ENCODE measurements at regions not wholly inside any gene's neighbourhood (a gene's known extent, or its start where the extent isn't known, plus 50 kb on each side); places are given as distances from the start of the nearest gene placed in this dataset.

- DNase-seq (ENCODE audit: low read depth), result no peak
- no peak overlapping the region for H3K4me3 ChIP-seq (ENCODE audit: low read depth, low read length)
- TF ChIP-seq CTCF (conservative IDR thresholded peaks at IDR 0.05; ENCODE audit: low read depth, low read length), result no peak
These were observed 132.4 kb upstream of the FSHR start for GRCh38 chr2:49286726-49287125.

GRCh38 chr2:49286045-49286444 lies 131.7 kb upstream of the FSHR start:
- DNase-seq (ENCODE audit: low read depth), result no peak
- no peak overlapping the region for H3K4me3 ChIP-seq (ENCODE audit: low read depth, low read length)
- TF ChIP-seq CTCF (conservative IDR thresholded peaks at IDR 0.05; ENCODE audit: low read depth, low read length), result peak; percentile 65

- no peak for DNase-seq (ENCODE audit: low read depth)
- H3K4me3 ChIP-seq (ENCODE audit: low read depth, low read length), result no peak overlapping the region
- no peak for TF ChIP-seq CTCF (conservative IDR thresholded peaks at IDR 0.05; ENCODE audit: low read depth, low read length)
These were observed 124.2 kb upstream of the FSHR start for GRCh38 chr2:49278561-49278960.

- DNase-seq (ENCODE audit: low read depth), result no peak
- TF ChIP-seq CTCF (conservative IDR thresholded peaks at IDR 0.05; ENCODE audit: low read depth, low read length), result no peak
- H3K4me3 ChIP-seq (ENCODE audit: low read depth, low read length), result no peak overlapping the region
These were observed 123.8 kb upstream of the FSHR start for GRCh38 chr2:49278141-49278540.

GRCh38 chr2:49271060-49271606 lies 116.8 kb upstream of the FSHR start:
- no peak for TF ChIP-seq CTCF (conservative IDR thresholded peaks at IDR 0.05; ENCODE audit: low read depth, low read length)
- H3K4me3 ChIP-seq (ENCODE audit: low read depth, low read length), result no peak overlapping the region
- DNase-seq (ENCODE audit: low read depth), result no peak

- DNase-seq (ENCODE audit: low read depth), result no peak
- TF ChIP-seq CTCF (conservative IDR thresholded peaks at IDR 0.05; ENCODE audit: low read depth, low read length), result no peak
- no peak overlapping the region for H3K4me3 ChIP-seq (ENCODE audit: low read depth, low read length)
These were observed 115.8 kb upstream of the FSHR start for GRCh38 chr2:49270091-49270490.

GRCh38 chr2:49265471-49265870 lies 111.2 kb upstream of the FSHR start:
- no peak for TF ChIP-seq CTCF (conservative IDR thresholded peaks at IDR 0.05; ENCODE audit: low read depth, low read length)
- no peak overlapping the region for H3K4me3 ChIP-seq (ENCODE audit: low read depth, low read length)
- no peak for DNase-seq (ENCODE audit: low read depth)

All from epithelial cell of proximal tubule (primary cell).